Femur (tissue), 1 donor: ENCODE measurements at regions not wholly inside any gene's neighbourhood (a gene's known extent, or its start where the extent isn't known, plus 50 kb on each side); places are given as distances from the start of the nearest gene placed in this dataset.
"Not testable (repeated sequence)": the region's sequence is repeated elsewhere in the genome, so short reads cannot be mapped to it uniquely, and the experiment has no call there.

Experiments
- DNase-seq: peaks from one replicate; pipeline ENCODE4 v3.0.0-alpha.2; 2017

DNA sequence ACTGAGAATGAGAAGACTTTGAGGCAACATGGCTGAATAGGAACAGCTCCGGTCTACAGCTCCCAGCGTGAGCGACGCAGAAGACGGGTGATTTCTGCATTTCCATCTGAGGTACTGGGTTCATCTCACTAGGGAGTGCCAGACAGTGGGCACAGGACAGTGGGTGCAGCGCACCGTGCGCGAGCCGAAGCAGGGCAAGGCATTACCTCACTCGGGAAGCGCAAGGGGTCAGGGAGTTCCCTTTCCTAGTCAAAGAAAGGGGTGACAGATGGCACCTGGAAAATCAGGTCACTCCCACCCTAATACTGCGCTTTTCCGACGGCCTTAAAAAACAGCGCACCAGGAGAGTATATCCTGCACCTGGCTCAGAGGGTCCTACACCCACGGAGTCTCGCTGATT lies 829.9 kb downstream of the GLUD2 start:
- not testable (repeated sequence) for DNase-seq

DNA sequence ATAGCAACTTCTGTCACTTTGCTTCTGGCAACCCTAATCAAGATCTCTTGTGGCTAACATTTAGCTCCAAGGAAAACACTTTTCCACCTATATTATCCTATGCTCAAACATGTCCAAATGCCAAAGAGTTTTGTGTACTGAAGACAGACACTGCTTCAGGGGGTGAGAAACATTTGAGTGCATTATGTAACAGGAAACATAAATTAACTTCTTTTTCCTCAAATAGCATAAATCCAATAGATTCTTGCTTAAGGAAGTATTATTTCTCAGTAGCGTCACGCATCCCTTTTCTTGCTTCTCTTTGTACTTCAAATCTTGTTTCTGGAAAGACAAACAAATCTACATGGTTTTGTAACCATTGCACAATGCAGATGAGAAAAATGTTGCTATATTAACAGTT lies 839.1 kb downstream of the GLUD2 start:
- DNase-seq, result no peak

DNA sequence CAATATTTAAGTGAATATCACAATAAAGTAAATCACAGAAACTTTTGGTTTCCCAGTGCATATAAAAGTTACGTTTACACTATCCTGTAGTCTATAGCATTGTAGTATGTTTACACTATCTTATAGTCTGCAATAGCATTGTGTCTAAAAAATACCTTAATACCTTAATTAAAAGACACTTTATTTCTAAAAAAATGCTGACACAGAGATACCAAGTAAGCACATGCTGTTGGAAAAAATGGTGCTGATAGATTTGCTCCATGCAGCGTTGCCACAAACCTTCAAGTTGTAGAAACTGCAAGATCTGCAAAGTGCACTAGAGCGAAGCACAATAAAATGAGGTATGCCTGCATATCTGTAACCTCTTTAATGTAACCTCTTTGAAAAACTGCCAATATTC lies 847.3 kb downstream of the GLUD2 start:
- DNase-seq, result no peak

DNA sequence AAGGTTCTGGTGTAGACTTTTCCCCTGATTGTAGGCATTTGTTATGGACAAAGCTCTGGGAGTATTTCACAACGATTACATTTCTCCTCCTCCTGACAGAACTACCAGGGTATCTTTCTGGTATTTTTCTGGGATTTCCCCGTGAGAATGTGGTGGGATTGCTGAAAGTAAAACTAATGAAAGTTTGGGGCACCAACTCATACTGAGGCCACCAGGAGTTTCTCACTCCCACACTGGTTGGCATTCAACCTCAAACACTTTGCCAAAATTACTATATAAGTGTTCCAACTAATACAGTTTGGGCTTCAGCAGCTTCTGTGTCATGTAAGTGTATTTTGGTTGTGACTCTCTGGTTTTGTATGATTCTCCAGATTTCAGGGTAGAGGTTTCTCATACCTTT lies 855.1 kb downstream of the GLUD2 start:
- DNase-seq, result no peak

DNA sequence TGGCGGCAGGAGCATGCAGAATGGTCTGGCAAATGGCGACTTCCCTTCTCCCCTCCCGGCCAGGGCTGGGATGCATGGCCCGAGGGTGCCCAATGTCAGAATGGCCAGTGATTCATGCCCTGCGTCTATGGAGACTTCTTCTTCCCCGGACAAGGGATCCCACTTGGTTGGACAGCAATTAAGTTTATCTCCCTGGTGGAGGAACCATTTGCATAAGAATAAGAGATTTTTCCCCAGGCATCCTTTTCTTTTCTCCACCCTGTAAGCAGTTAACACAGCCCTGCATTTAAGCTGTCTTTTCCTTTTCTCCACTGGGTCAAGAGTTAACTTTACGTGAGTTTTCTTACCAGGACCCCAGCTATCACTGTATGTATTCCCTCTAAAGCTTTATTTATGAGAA lies 856.6 kb downstream of the GLUD2 start:
- no peak for DNase-seq

DNA sequence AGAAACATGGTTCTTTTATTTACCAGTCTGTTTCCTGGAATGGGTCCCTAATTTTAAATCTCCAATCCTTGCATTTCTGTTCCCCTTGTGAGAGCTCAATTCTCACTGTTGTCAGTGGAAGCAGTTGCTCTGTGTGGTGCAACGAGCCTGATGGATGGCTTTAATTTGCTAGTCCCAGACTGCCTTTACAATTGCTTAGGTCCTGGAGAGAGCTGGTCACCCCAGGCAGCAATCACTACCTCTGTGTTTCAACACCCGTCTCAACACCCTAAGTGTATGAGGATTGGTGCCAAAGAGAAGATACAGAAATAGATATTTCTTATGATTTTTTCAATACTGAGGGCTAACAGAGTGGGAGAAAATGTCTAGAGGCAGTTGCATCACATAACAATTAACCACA lies 873.8 kb downstream of the GLUD2 start:
- no peak for DNase-seq

DNA sequence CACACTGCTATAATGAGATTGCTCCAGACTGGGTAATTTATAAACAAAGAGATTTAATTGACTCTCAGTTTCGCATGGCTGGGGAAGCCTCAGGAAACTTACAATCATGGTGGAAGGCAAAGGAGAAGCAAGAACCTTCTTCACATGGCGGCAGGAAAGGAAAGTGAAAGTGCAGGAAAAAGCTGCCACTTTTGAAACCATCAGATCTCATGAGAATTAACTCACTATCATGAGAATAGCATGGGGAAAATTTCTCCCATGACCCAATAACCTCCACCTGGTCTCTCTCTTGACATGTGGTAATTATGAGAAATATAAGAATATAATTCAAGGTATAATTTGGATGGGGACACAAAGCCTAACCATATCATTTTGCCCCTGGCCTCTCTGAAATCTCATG lies 884.2 kb downstream of the GLUD2 start:
- DNase-seq, result no peak

DNA sequence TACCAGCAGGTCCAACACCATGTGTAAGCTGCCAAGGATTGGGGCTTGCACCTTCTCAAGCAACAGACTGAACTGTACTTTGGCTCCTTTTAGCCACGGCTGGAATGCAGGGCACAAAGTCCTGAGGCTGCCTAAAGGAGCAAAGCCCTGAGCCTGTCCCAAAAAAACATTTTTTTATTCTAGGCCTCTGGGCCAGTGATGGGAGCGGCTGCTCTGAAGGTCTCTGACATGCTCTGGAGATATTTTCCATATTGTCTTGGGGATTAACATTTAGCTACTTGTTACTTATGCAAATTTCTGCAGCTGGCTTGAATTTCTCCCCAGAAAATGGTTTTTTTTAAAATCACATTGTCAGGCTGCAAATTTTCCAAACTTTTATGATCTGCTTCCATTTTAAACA lies 885.3 kb downstream of the GLUD2 start:
- DNase-seq, result no peak

DNA sequence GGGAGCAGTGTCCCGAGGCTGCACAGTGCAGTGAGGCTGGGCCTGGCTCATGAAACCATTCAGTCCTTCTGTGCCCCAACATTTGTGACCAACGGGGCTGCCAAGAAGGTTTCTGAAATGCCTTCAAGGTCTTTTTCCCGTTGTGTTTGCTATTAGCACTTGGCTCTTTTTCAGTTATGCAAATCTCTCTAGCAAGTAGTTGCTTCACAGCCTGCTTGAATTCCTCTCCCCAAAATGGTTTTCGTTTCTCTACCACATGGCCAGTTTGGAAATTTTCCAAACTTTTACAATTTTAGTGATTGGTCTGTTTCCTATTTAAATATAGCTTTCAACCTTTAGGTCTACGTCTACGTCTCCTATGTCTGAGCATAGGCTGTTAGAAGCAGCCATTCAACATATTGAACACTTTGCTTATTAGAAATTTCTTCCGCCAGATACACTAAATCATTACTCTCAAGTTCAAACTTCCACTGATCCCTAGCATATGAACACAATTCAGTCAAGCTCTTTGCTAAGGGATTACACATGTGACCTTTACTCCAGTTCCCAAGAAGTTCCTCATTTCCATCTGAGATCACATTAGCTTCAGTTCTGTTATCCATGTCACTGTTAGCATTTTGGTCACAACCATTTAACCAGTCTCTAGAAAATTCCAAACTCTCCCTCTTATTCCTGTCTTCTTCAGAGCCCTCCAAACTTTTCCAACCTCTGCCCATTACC lies 901.8 kb downstream of the GLUD2 start:
- no peak for DNase-seq

DNA sequence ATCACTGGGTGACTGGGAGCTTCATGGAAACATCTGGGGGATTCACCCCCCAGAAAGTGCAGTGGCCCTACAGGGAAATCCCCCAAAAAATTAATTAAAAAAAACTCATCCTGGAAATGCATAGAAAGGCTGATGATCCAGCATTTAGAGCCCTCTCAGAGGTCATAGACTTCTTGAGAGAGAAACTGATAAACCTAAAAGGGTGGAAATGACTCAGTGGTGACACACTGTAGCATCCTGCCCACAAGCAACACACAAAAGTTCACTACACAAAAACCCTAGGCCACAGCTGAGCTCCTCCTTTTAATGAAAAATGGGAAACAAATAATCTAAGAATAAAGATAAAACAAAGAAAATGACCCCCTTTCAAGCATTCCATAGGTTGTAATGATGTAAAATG lies 911.5 kb downstream of the GLUD2 start:
- no peak for DNase-seq

DNA sequence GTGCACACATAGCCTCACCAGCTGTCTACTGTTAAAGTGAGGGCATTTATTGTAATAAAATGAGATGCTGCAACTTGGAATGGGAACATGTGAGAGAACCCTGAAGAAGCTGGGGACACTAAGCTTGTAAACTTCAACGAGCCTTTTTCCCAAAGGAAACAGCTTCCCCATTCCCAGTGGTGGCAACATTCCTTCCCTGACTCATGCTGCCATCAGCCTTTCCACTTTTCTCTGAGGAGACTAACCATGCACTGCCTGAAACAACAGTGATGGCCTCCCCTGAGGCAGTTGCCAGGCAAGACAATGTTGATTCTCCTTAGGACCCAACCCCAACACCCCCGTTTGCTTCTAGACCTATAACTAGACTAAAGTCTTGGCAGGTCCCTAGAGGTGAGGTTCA lies 928.3 kb downstream of the GLUD2 start:
- DNase-seq, result no peak

DNA sequence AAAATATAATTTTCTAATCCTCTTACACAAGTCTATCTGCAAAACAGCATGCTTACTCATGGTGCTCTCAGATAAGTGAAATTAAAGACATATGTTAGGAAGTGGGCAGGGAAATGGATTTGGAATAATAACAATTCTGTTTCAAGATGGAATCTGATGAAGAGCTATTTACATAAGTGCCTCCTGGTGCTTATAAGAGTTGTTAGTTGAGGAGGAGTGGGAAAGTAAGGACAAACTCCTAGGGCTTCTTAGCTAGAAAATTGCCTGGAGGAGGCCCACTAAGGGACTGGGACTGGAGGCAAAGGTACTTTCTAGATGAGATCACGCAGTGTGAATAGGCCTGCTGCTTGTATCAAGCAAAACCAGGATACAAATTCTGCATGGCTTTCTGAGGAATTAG lies 939.8 kb downstream of the GLUD2 start:
- DNase-seq, result no peak

DNA sequence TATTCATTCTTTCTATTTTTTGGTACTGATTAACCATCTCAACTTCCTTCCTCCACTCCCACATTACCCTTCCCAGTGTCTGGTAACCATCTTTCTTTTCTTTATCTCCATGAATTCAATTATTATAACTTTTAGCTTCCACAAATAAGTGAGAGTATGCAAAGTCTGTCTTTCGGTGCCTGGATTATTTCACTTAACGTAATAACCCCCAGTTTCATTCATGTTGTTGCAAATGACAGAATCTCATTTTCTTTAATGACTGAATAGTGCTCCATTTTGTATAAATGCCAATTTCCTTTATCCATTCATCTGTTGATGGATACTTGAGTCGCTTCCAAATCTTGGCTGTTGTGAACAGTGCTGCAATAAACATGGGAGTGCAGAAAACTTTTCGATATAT lies 940.4 kb downstream of the GLUD2 start:
- DNase-seq, result no peak

DNA sequence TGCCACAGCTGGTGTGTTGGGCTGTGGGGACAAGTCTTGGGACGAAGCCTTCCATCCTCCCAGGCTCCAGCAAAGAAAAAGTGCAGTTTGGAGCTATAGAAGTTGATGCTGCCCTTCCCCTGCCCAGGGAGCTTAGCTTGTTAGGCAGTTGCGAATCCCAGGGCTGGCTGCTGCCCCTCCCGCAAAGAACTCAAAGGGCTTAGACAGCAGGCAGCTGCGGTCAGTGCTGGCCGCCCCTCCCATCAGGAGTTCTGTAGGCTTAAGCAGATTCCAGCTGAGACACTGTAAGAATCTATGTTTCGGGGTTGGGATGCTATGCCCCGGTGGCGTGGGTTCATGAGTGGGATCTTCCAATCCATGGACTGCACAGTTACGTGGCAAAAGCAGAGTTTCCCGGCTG lies 956.7 kb downstream of the GLUD2 start:
- DNase-seq, result no peak

DNA sequence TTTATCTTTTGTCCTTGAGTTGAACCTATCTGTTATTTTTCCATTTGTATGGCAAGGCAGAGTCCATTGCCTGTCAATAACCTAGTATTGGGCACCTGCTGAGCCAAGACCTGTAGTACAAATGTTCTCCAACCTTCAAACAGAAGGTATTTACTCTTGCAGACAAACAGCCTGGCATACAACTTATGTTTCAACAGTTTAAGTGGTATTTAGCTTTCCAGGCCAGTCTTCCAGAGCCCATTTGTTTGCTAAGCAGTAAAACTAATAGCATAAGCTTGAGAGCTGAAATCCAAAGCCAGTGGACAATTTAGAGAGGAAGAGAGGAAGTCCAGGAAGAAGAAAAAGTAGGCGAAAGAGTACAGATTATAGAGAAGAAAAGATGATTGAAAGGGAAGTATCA lies 979.3 kb downstream of the GLUD2 start:
- no peak for DNase-seq

DNA sequence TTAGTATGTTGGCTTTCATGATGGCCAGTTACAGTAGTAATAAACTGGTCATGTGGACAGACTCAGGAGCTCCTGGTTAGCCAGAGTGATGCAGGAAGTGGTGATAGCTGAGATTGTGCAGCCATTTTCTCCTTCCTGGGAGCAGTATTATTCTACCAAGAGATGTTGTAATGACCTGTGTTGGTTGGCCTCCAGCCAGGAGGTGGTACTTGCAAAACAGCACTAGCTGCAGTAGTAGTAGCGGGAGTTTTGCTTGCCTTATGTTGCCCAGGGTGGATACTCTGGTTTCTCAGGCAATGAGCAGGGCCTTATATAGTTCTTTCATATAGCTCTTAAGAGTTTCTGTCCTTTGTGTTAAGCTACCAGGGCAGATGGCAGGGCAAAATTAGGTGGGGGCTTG lies 998.8 kb downstream of the GLUD2 start:
- DNase-seq, result no peak

DNA sequence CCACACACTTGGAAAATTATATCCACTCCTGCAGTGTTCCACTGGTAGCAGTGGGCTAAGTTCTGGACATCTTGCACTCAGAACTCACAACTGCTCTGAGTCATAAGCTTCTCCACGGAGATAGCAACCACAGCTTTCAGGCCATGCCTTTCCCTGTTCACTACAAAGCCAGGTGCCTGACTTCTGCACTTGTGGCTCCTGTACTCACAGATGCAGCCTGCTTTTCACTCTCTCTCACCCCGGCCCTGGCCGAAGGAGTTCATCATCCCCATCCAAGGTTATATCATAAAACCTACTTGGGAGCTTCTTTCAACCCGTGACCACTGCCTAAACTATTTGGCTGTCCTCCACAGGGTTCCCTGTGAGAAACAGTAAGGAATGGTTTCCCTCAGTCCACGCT lies 999.4 kb downstream of the GLUD2 start:
- no peak for DNase-seq

DNA sequence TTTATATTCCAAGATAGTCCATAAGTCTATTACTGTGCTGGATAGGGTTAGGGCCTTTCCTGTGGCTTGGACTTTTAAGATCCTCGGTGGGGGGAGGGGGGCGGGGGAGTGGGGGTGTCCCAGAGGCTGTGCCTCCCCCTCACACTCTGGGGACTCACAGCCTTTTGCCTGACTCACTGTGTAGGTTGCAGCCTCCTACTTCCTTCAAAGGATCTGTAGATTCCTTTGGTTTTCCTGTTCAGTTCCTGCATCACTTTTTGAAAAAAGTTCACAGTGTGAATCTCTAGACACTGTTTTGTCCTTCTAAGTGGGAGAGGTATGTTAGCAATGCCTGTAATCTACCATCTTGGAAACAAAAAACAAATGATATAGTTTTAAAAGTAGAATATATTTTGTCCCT lies 999.9 kb downstream of the GLUD2 start:
- DNase-seq, result no peak

DNA sequence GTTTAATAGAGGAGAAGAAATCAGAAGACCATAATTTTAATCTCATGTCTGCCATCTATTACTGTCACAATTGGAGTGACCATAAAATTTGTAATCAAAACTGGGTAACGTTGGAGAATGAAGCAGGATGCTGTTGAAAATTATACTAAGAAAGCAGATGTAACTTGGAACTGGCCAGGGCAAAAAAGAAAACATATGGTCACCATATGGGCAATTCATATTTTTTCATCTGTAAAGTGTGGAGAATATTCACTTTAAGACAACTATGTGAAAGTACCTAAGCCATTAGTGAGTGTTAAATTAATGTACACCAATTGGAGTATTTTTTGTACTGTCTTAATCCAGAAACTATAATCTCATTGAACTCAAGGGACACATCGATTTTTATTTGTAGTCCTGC lies 1008.0 kb downstream of the GLUD2 start:
- no peak for DNase-seq

DNA sequence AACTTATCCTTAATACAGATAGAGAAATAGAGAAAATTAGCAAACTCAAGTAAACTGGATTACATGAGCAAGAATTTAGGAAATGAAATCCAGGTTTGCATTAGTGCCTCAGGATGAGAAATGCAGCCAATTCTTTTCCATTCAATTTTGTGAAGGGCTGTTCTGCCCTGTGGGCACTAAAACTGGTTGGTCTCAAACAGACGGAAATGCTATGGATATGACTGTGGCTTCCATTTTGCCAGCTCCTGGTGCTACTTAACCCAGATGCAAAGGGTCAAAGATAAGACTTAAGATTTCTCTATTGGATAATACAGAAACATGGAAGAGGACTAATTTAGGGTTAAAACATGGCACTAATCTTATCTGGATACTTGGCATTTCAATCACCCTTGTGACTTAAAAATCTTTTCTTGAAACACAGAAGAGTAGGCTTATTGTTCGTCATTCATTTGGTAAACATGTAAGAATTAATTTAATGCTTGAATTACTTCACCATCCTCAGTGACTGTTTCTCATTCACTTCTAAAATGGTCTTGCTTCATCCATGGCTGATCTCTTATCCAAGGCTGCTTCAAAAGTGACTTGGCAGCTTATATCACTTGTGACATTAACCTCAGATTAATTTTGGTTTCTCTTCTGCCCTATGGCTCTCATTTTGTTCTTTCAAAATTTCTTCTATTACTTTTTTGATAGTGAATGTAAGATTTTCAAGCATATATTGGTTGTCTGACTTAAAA lies 1008.7 kb downstream of the GLUD2 start:
- no peak for DNase-seq

DNA sequence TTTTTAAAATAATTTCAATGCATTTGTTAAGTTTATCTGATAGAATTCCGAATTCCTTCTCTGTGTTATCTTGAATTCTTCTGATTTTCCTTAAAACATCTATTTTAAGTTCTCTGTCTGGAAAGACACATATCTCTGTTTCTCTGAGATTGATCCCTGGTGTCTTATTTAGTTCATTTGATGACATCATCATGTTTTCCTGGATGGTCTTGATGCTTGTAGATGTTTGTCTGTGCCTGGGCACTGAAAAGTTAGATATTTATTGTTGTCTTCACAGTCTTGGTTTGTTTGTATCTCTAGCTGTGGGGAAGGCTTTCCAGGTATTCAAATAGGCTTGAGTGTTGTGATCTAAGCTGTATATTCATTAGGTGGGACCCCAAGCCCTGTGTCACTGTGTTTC lies 1028.8 kb downstream of the GLUD2 start:
- no peak for DNase-seq

DNA sequence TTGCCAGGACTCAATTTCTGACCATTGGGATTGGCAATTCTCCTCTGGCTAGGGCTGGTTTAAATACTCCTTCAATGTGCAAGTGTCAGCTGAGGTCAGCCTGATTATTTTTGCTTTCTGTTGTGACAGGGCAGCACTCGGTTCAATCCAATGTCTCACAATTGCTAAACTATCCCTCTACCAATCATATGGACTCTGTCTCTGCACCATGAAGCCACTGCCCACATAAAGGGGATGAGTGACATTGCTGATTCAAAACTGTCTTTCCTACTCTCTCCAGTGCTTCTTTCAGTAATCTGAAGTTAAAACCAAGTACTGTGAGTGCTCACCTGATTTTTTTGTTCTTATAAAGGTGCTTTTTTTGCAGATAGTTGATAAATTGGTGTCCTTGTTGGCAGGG lies 1030.7 kb downstream of the GLUD2 start:
- DNase-seq, result no peak

DNA sequence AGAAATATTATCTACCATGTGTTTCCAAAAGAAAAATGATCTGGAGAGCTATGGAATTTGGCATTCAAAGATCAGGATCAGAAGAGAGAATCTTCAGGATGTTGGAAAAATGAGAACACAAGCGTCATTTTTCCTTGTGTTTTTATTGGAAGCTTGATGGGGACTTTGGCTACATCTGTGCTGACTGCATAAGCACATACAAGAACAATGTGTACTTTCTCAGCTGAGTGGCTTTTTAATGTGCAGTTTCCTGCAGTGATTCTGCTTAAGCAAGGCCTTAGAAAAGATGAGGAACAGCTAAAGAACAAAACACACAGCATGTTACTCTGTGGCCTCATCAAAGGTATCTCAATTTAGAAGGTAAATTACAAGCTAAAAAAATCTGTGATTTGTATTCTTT lies 1039.9 kb downstream of the GLUD2 start:
- DNase-seq, result no peak

DNA sequence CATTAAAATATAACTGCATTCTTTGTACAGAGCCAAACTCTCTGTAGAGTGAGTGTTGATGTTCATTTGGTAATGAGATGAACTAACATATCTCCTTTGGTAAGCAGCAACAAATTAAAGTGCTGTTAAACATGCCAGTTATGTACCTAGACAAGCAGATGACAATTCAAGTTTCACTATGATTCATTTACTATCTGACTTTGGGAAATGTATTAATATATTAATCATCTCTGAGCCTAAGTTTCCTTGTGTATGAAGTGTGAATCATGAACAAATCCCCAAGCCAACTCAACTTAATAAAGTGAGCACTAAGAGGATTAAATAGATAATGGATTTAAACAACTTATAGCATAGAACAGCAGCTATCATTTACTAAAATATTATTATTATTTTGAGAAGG lies 1044.2 kb downstream of the GLUD2 start:
- DNase-seq, result no peak

DNA sequence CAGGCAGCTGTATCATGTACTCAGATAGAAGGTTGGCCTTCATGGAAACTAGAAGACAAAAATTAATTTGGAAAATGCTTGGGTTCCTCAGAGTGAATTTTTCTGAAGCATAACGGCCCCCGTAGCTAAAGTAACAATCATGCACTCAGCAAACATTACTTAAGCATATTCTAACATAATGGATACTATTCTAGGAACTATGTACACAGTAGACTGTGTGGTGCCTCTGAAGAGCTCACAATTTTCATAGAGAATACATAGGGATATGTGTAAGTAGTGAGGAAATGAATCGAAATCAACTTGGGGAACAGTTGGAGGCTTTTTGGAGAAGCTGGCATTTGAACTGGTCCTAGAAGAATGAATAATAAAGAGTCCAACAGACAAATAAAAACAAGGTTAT lies 1045.0 kb downstream of the GLUD2 start:
- DNase-seq, result no peak
